GM23338 (cell line): ENCODE measurements at regions not wholly inside any gene's neighbourhood (a gene's known extent, or its start where the extent isn't known, plus 50 kb on each side); places are given as distances from the start of the nearest gene placed in this dataset.

Experiments used
- ATAC-seq: fragments of 200-7000 bp; cut with Tn5 transposase; 3 replicates; pipeline ENCODE4 v1.9.1; 2020
- DNase-seq: peaks from one replicate; pipeline ENCODE4 v3.0.0-alpha.2; 2015; ENCODE audit warnings: low spot score
- H2AFZ ChIP-seq: fragments of 200-600 bp; sonication (generic); 2 replicates; pipeline ENCODE4 v1.8.0; 2016; ENCODE audit warnings: antibody characterized with exemption, mild to moderate bottlenecking, moderate library complexity
- H3F3A ChIP-seq: fragments of 200-600 bp; sonication (generic); replicated peaks from 2 replicates; pipeline ENCODE4 v1.8.0; 2017; ENCODE audit warnings: antibody characterized with exemption, mixed run types, low read depth
- H3K27ac ChIP-seq: fragments of 200-600 bp; sonication (generic); 2 replicates; pipeline ENCODE4 v1.6.1; 2016; ENCODE audit warnings: low read depth
- H3K27me3 ChIP-seq: fragments of 200-600 bp; sonication (generic); 2 replicates; pipeline ENCODE4 v1.8.0; 2016; ENCODE audit warnings: mild to moderate bottlenecking, mixed run types, moderate library complexity; ENCODE audit not compliant: insufficient read depth
- H3K36me3 ChIP-seq: fragments of 200-600 bp; sonication (generic); 2 replicates; pipeline ENCODE4 v1.8.0; 2016; ENCODE audit warnings: mild to moderate bottlenecking; ENCODE audit not compliant: insufficient read depth
- H3K4me1 ChIP-seq: fragments of 200-600 bp; sonication (generic); 2 replicates; pipeline ENCODE4 v1.8.0; 2016; ENCODE audit warnings: mild to moderate bottlenecking, moderate library complexity; ENCODE audit not compliant: insufficient read depth
- H3K4me2 ChIP-seq: fragments of 200-600 bp; sonication (generic); 2 replicates; pipeline ENCODE4 v1.7.1; 2017; ENCODE audit warnings: mixed run types
- H3K4me3 ChIP-seq: fragments of 200-600 bp; sonication (generic); 2 replicates; pipeline ENCODE4 v1.6.1; 2016; ENCODE audit warnings: mixed run types
- H3K79me2 ChIP-seq: fragments of 200-600 bp; sonication (generic); replicated peaks from 2 replicates; pipeline ENCODE4 v1.8.0; 2017; ENCODE audit warnings: mild to moderate bottlenecking; ENCODE audit not compliant: insufficient read depth
- H3K9me2 ChIP-seq: fragments of 200-600 bp; sonication (generic); 2 replicates; pipeline ENCODE4 v1.8.0; 2017; ENCODE audit not compliant: insufficient read depth
- H4K20me1 ChIP-seq: fragments of 200-600 bp; sonication (generic); replicated peaks from 2 replicates; pipeline ENCODE4 v1.8.0; 2017; ENCODE audit warnings: mild to moderate bottlenecking; ENCODE audit not compliant: insufficient read depth
- H3K27ac Mint-ChIP-seq: 2 replicates; pipeline ENCODE4 v1.8.0; 2020; ENCODE audit warnings: inconsistent platforms, mild to moderate bottlenecking, moderate library complexity, mixed read lengths
- H3K27me3 Mint-ChIP-seq: 3 replicates; pipeline ENCODE4 v1.8.0; 2022; ENCODE audit warnings: low read depth, mild to moderate bottlenecking, moderate library complexity, mixed read lengths, inconsistent platforms; ENCODE audit not compliant: insufficient read depth, poor library complexity
- H3K36me3 Mint-ChIP-seq: 3 replicates; pipeline ENCODE4 v1.8.0; 2021; ENCODE audit warnings: low read depth, mild to moderate bottlenecking, inconsistent platforms, moderate library complexity, mixed read lengths
- H3K4me1 Mint-ChIP-seq: 3 replicates; pipeline ENCODE4 v1.8.0; 2020; ENCODE audit warnings: mild to moderate bottlenecking, inconsistent platforms, mixed read lengths
- H3K4me3 Mint-ChIP-seq: 3 replicates; pipeline ENCODE4 v1.8.0; 2021; ENCODE audit warnings: moderate library complexity, mild to moderate bottlenecking, inconsistent platforms, mixed read lengths
- H3K9me3 Mint-ChIP-seq: 3 replicates; pipeline ENCODE4 v1.8.0; 2020; ENCODE audit warnings: moderate library complexity, mild to moderate bottlenecking, inconsistent platforms, mixed read lengths
- CREB1 ChIP-seq: fragments of 250-450 bp; sonication (Bioruptor Pico); IDR thresholded peaks from 2 replicates; pipeline ENCODE4 v1.5.0; 2020; ENCODE audit warnings: low read depth, mild to moderate bottlenecking, moderate library complexity
- EZH2 ChIP-seq: fragments of 200-600 bp; sonication (generic); IDR thresholded peaks from one replicate; pipeline ENCODE4 v1.8.0; 2017; ENCODE audit warnings: antibody characterized with exemption, mild to moderate bottlenecking, low read depth; ENCODE audit not compliant: unreplicated experiment
- EZH2phosphoT487 ChIP-seq: fragments of 200-600 bp; sonication (generic); IDR thresholded peaks from one replicate; pipeline ENCODE4 v1.8.1; 2018; ENCODE audit warnings: antibody characterized with exemption; ENCODE audit not compliant: unreplicated experiment
- JUNB ChIP-seq: IDR thresholded peaks from one replicate; pipeline ENCODE4 v1.6.1; 2016; ENCODE audit warnings: antibody characterized with exemption; ENCODE audit not compliant: unreplicated experiment
- NANOG ChIP-seq: IDR thresholded peaks from 2 replicates; pipeline ENCODE4 v1.6.1; 2016; ENCODE audit warnings: antibody characterized with exemption, borderline replicate concordance
- POLR2AphosphoS5 ChIP-seq: IDR thresholded peaks from 2 replicates; pipeline ENCODE4 v1.6.1; 2016; ENCODE audit warnings: antibody characterized with exemption, low read depth
- STAT1 ChIP-seq: IDR thresholded peaks from one replicate; pipeline ENCODE4 v1.6.1; 2016; ENCODE audit warnings: antibody characterized with exemption; ENCODE audit not compliant: unreplicated experiment
- ZNF114 ChIP-seq: fragments of 250-450 bp; sonication (Bioruptor Pico); IDR thresholded peaks from 2 replicates; pipeline ENCODE4 v1.5.0; 2020; ENCODE audit warnings: mild to moderate bottlenecking, moderate library complexity
- ZNF331 ChIP-seq: fragments of 250-450 bp; sonication (Bioruptor Pico); IDR thresholded peaks from 2 replicates; pipeline ENCODE4 v1.5.0; 2020; ENCODE audit warnings: low read depth, mild to moderate bottlenecking, moderate library complexity
- TF ChIP-seq, protein P1 (sequence below): fragments of 250-450 bp; sonication (Bioruptor Pico); IDR thresholded peaks from 2 replicates; pipeline ENCODE4 v1.5.0; 2020; ENCODE audit warnings: mild to moderate bottlenecking, moderate library complexity
- TF ChIP-seq, protein P2 (sequence below): IDR thresholded peaks from one replicate; pipeline ENCODE4 v1.6.1; 2018; ENCODE audit warnings: antibody characterized with exemption; ENCODE audit not compliant: unreplicated experiment
- TF ChIP-seq, protein P3 (sequence below), 2 experiments: fragments of 200-600 bp in 1 of 2; sonication (generic) in 1 of 2; conservative IDR thresholded peaks; 2 replicates each; pipeline versions ENCODE4 v1.5.1 to v1.6.1; 2016 to 2017; ENCODE audit warnings: antibody characterized with exemption in 2 of 2, low read depth in 2 of 2, mild to moderate bottlenecking in 2 of 2, moderate library complexity in 1 of 2
- TF ChIP-seq, protein P4 (sequence below): IDR thresholded peaks from 2 replicates; pipeline ENCODE4 v1.6.1; 2016; ENCODE audit warnings: antibody characterized with exemption

DNA sequence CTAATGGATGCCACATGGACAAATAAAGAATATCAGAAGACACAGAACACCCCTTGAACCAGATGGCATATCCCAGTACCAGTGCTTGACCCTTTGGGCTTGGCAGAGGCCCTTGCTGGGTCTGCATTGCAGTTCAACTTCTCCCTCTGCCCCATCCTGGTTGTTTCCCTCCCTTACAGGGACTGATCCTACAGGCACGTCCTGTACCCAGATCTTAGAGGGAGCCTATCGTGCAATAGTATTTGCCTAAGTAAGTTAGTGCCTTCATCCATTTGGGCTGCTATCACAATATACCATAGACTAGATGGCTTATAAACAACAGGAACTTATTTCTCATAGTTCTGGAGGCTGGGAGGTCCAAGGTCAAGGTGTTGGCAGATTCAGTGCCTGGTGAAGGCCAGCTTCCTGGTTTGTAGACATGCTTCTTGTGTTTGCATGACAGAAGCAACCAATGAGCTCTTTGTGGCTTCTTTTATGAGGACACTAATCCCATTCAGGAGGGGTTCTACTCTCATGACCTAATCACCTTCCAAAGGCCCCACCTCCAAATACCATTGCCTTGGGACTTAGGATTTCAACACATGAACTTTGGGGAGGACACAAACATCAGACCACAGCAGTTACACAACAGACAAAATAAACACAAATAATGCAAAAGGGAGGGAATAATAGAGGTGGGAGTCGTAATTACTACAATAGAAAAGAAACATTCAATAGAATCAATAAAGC lies 146.5 kb upstream of the MSX1 start:
- Histone ChIP-seq H3K4me2 (no peak overlapping the region), H3F3A (no peaks in the 10 kb centered on the region), H3K27me3 (no peaks in the 10 kb centered on the region), H3K9me2 (0 out of 2 replicates have a peak, but pooled peaks cover 2% of the 10 kb centered on the region), H3K27ac (no peak overlapping the region), H3K79me2 (no peaks in the 10 kb centered on the region), H4K20me1 (peaks cover 8% of the 10 kb centered on the region; the same call in 1 of the 2 replicates), H3K36me3 (no peaks in the 10 kb centered on the region), H3K4me3 (no peak overlapping the region), H3K4me1 (no peaks in the 10 kb centered on the region), H2AFZ (no peak overlapping the region)
- Mint-ChIP-seq H3K9me3 (no peaks in the 10 kb centered on the region), H3K4me1 (peaks cover 4% of the 10 kb centered on the region; the same call in 2 of the 3 replicates), H3K27me3 (peaks cover 2% of the 10 kb centered on the region), H3K27ac (no peak overlapping the region), H3K4me3 (no peak overlapping the region), H3K36me3 (no peaks in the 10 kb centered on the region)
- ATAC-seq (peak; percentile 90), DNase-seq (peak; percentile 52)
- TF ChIP-seq JUNB (no peak), ZNF114 (CRISPR knock-in tag) (no peak), POLR2AphosphoS5 (no peak), NANOG (no peak), EZH2 (no peak), EZH2phosphoT487 (no peak), ZNF331 (CRISPR knock-in tag) (no peak), CREB1 (CRISPR knock-in tag) (no peak), STAT1 (no peak)
- TF ChIP-seq, protein P1, sequence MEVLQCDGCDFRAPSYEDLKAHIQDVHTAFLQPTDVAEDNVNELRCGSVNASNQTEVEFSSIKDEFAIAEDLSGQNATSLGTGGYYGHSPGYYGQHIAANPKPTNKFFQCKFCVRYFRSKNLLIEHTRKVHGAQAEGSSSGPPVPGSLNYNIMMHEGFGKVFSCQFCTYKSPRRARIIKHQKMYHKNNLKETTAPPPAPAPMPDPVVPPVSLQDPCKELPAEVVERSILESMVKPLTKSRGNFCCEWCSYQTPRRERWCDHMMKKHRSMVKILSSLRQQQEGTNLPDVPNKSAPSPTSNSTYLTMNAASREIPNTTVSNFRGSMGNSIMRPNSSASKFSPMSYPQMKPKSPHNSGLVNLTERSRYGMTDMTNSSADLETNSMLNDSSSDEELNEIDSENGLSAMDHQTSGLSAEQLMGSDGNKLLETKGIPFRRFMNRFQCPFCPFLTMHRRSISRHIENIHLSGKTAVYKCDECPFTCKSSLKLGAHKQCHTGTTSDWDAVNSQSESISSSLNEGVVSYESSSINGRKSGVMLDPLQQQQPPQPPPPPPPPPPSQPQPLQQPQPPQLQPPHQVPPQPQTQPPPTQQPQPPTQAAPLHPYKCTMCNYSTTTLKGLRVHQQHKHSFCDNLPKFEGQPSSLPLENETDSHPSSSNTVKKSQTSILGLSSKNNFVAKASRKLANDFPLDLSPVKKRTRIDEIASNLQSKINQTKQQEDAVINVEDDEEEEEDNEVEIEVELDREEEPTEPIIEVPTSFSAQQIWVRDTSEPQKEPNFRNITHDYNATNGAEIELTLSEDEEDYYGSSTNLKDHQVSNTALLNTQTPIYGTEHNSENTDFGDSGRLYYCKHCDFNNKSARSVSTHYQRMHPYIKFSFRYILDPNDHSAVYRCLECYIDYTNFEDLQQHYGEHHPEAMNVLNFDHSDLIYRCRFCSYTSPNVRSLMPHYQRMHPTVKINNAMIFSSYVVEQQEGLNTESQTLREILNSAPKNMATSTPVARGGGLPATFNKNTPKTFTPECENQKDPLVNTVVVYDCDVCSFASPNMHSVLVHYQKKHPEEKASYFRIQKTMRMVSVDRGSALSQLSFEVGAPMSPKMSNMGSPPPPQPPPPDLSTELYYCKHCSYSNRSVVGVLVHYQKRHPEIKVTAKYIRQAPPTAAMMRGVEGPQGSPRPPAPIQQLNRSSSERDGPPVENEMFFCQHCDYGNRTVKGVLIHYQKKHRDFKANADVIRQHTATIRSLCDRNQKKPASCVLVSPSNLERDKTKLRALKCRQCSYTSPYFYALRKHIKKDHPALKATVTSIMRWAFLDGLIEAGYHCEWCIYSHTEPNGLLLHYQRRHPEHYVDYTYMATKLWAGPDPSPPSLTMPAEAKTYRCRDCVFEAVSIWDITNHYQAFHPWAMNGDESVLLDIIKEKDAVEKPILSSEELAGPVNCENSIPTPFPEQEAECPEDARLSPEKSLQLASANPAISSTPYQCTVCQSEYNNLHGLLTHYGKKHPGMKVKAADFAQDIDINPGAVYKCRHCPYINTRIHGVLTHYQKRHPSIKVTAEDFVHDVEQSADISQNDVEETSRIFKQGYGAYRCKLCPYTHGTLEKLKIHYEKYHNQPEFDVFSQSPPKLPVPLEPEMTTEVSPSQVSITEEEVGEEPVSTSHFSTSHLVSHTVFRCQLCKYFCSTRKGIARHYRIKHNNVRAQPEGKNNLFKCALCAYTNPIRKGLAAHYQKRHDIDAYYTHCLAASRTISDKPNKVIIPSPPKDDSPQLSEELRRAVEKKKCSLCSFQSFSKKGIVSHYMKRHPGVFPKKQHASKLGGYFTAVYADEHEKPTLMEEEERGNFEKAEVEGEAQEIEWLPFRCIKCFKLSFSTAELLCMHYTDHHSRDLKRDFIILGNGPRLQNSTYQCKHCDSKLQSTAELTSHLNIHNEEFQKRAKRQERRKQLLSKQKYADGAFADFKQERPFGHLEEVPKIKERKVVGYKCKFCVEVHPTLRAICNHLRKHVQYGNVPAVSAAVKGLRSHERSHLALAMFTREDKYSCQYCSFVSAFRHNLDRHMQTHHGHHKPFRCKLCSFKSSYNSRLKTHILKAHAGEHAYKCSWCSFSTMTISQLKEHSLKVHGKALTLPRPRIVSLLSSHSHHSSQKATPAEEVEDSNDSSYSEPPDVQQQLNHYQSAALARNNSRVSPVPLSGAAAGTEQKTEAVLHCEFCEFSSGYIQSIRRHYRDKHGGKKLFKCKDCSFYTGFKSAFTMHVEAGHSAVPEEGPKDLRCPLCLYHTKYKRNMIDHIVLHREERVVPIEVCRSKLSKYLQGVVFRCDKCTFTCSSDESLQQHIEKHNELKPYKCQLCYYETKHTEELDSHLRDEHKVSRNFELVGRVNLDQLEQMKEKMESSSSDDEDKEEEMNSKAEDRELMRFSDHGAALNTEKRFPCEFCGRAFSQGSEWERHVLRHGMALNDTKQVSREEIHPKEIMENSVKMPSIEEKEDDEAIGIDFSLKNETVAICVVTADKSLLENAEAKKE (CRISPR knock-in tag), result no peak
- TF ChIP-seq, protein P2, sequence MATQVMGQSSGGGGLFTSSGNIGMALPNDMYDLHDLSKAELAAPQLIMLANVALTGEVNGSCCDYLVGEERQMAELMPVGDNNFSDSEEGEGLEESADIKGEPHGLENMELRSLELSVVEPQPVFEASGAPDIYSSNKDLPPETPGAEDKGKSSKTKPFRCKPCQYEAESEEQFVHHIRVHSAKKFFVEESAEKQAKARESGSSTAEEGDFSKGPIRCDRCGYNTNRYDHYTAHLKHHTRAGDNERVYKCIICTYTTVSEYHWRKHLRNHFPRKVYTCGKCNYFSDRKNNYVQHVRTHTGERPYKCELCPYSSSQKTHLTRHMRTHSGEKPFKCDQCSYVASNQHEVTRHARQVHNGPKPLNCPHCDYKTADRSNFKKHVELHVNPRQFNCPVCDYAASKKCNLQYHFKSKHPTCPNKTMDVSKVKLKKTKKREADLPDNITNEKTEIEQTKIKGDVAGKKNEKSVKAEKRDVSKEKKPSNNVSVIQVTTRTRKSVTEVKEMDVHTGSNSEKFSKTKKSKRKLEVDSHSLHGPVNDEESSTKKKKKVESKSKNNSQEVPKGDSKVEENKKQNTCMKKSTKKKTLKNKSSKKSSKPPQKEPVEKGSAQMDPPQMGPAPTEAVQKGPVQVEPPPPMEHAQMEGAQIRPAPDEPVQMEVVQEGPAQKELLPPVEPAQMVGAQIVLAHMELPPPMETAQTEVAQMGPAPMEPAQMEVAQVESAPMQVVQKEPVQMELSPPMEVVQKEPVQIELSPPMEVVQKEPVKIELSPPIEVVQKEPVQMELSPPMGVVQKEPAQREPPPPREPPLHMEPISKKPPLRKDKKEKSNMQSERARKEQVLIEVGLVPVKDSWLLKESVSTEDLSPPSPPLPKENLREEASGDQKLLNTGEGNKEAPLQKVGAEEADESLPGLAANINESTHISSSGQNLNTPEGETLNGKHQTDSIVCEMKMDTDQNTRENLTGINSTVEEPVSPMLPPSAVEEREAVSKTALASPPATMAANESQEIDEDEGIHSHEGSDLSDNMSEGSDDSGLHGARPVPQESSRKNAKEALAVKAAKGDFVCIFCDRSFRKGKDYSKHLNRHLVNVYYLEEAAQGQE, result no peak
- TF ChIP-seq, protein P3, sequence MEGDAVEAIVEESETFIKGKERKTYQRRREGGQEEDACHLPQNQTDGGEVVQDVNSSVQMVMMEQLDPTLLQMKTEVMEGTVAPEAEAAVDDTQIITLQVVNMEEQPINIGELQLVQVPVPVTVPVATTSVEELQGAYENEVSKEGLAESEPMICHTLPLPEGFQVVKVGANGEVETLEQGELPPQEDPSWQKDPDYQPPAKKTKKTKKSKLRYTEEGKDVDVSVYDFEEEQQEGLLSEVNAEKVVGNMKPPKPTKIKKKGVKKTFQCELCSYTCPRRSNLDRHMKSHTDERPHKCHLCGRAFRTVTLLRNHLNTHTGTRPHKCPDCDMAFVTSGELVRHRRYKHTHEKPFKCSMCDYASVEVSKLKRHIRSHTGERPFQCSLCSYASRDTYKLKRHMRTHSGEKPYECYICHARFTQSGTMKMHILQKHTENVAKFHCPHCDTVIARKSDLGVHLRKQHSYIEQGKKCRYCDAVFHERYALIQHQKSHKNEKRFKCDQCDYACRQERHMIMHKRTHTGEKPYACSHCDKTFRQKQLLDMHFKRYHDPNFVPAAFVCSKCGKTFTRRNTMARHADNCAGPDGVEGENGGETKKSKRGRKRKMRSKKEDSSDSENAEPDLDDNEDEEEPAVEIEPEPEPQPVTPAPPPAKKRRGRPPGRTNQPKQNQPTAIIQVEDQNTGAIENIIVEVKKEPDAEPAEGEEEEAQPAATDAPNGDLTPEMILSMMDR (conservative IDR thresholded peaks at IDR 0.05; ENCODE audit: low read depth in 2 of 2), result no peak
- TF ChIP-seq, protein P4, sequence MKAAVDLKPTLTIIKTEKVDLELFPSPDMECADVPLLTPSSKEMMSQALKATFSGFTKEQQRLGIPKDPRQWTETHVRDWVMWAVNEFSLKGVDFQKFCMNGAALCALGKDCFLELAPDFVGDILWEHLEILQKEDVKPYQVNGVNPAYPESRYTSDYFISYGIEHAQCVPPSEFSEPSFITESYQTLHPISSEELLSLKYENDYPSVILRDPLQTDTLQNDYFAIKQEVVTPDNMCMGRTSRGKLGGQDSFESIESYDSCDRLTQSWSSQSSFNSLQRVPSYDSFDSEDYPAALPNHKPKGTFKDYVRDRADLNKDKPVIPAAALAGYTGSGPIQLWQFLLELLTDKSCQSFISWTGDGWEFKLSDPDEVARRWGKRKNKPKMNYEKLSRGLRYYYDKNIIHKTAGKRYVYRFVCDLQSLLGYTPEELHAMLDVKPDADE, result no peak
